NCI-H2029 treated with DMSO at 0.1 percent for 48 hours (cell line): ENCODE measurements at regions not wholly inside any gene's neighbourhood (a gene's known extent, or its start where the extent isn't known, plus 50 kb on each side); places are given as distances from the start of the nearest gene placed in this dataset.

Experiments
- DNase-seq: peaks from one replicate; lab custom pipeline; 2025; lab: John Stamatoyannopoulos, UW

- no peak for DNase-seq
These were observed 796.3 kb upstream of the MAP3K7 start for GRCh38 chr6:91383207-91383606.

- DNase-seq: peak; percentile 51
These were observed 789.8 kb upstream of the MAP3K7 start for GRCh38 chr6:91376686-91377085.

- DNase-seq: no peak
These were observed 779.9 kb upstream of the MAP3K7 start for GRCh38 chr6:91366781-91367180.

GRCh38 chr6:91358986-91359385, 772.1 kb upstream of the MAP3K7 start:
- no peak for DNase-seq

GRCh38 chr6:91352878-91353277, 766.0 kb upstream of the MAP3K7 start:
- no peak for DNase-seq

GRCh38 chr6:91352321-91352720, 765.4 kb upstream of the MAP3K7 start:
- DNase-seq: no peak

- no peak for DNase-seq
These were observed 763.5 kb upstream of the MAP3K7 start for GRCh38 chr6:91350146-91350908.

GRCh38 chr6:91341473-91341872, 754.6 kb upstream of the MAP3K7 start:
- no peak for DNase-seq

GRCh38 chr6:91340896-91341395, 754.1 kb upstream of the MAP3K7 start:
- no peak for DNase-seq

GRCh38 chr6:91337967-91338366, 751.1 kb upstream of the MAP3K7 start:
- DNase-seq: no peak

- no peak for DNase-seq
These were observed 744.0 kb upstream of the MAP3K7 start for GRCh38 chr6:91330896-91331295.

- DNase-seq: no peak
These were observed 741.4 kb upstream of the MAP3K7 start for GRCh38 chr6:91328241-91328640.

- no peak for DNase-seq
These were observed 737.8 kb upstream of the MAP3K7 start for GRCh38 chr6:91324711-91325110.

GRCh38 chr6:91317984-91318383, 731.1 kb upstream of the MAP3K7 start:
- no peak for DNase-seq

- DNase-seq: no peak
These were observed 730.5 kb upstream of the MAP3K7 start for GRCh38 chr6:91317247-91317835.

- DNase-seq: no peak
These were observed 723.3 kb upstream of the MAP3K7 start for GRCh38 chr6:91310178-91310577.

GRCh38 chr6:91305755-91306154, 718.9 kb upstream of the MAP3K7 start:
- no peak for DNase-seq

GRCh38 chr6:91304521-91304920, 717.6 kb upstream of the MAP3K7 start:
- no peak for DNase-seq

GRCh38 chr6:91303326-91303725, 716.5 kb upstream of the MAP3K7 start:
- no peak for DNase-seq

- no peak for DNase-seq
These were observed 712.9 kb upstream of the MAP3K7 start for GRCh38 chr6:91299544-91300491.

- no peak for DNase-seq
These were observed 711.8 kb upstream of the MAP3K7 start for GRCh38 chr6:91298543-91299145.

GRCh38 chr6:91293395-91293794, 706.5 kb upstream of the MAP3K7 start:
- no peak for DNase-seq
